ENCODE measurements at regions not wholly inside any gene's neighbourhood (a gene's known extent, or its start where the extent isn't known, plus 50 kb on each side); places are given as distances from the start of the nearest gene placed in this dataset.

DNA sequence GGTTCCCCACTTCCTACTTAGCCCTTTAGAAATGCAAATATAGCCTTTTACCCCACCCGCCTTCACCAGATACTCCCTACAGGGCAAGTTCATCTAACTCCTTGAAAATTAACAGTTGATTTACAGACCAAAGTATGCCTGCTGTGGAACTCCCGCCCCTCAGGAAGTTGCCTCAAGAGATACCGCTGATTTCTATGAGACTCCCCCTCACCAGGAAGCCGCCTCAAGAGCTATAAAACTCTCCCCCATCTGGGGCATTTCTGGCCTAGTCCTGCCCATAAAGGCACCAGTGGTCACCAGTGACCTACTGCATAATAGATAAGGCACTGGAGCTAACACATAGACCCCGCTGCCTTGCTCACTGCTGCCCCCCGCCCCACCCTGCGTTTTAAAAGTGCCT, 201.7 kb upstream of the UBL3 start:
- TF ChIP-seq, protein P1, sequence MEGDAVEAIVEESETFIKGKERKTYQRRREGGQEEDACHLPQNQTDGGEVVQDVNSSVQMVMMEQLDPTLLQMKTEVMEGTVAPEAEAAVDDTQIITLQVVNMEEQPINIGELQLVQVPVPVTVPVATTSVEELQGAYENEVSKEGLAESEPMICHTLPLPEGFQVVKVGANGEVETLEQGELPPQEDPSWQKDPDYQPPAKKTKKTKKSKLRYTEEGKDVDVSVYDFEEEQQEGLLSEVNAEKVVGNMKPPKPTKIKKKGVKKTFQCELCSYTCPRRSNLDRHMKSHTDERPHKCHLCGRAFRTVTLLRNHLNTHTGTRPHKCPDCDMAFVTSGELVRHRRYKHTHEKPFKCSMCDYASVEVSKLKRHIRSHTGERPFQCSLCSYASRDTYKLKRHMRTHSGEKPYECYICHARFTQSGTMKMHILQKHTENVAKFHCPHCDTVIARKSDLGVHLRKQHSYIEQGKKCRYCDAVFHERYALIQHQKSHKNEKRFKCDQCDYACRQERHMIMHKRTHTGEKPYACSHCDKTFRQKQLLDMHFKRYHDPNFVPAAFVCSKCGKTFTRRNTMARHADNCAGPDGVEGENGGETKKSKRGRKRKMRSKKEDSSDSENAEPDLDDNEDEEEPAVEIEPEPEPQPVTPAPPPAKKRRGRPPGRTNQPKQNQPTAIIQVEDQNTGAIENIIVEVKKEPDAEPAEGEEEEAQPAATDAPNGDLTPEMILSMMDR (IDR thresholded peaks at IDR 0.05; ENCODE audit: control extremely low read depth in 1 of 3, insufficient read depth in 1 of 3, low read depth in 1 of 3, low read length in 3 of 3), result peak in 2 of 3 experiments; percentile 6 to 11; a peak in 2 of 4 replicates
- TF ChIP-seq, protein P2, sequence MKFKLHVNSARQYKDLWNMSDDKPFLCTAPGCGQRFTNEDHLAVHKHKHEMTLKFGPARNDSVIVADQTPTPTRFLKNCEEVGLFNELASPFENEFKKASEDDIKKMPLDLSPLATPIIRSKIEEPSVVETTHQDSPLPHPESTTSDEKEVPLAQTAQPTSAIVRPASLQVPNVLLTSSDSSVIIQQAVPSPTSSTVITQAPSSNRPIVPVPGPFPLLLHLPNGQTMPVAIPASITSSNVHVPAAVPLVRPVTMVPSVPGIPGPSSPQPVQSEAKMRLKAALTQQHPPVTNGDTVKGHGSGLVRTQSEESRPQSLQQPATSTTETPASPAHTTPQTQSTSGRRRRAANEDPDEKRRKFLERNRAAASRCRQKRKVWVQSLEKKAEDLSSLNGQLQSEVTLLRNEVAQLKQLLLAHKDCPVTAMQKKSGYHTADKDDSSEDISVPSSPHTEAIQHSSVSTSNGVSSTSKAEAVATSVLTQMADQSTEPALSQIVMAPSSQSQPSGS (IDR thresholded peaks at IDR 0.05; ENCODE audit: low read length), result no peak
- TF ChIP-seq KDM1A (IDR thresholded peaks at IDR 0.05; ENCODE audit: borderline replicate concordance, low read length) (no peak), CREB1 (IDR thresholded peaks at IDR 0.05) (no peak), EP300 (IDR thresholded peaks at IDR 0.05; ENCODE audit: borderline replicate concordance in 1 of 2, low read depth in 2 of 2, low read length in 2 of 2) (no peak), TBP (IDR thresholded peaks at IDR 0.05; ENCODE audit: low read depth, low read length) (0 out of 2 replicates have a peak, but pooled peaks have one; percentile 20), NRF1 (IDR thresholded peaks at IDR 0.05; ENCODE audit: low read depth, low read length) (no peak), EZH2 (IDR thresholded peaks at IDR 0.05; ENCODE audit: low read depth, low read length, severe bottlenecking) (no peak), EGR1 (IDR thresholded peaks at IDR 0.05; ENCODE audit: borderline replicate concordance, low read depth, low read length) (no peak)
